ENCODE measurements at regions not wholly inside any gene's neighbourhood (a gene's known extent, or its start where the extent isn't known, plus 50 kb on each side); places are given as distances from the start of the nearest gene placed in this dataset.

DNA sequence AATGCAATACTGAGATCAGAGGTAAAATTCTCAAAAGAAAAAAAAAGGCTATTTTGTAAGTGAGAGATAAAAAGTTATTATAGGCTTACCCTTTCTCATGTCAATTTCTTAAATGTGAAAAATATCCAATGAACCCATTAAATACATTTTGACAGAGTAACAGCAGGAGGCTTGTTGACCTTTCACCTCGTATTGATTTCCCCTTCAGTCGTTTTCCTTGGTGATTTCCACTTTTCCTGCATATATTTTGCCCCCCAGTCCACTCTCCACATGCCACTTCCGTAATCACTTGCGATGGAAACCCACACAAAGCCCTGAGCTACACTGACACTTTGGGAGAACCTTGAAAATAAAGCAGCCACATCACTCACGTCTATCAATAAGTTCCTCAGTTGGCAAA lies 248.1 kb upstream of the OBI1 start:
- TF ChIP-seq, protein P1, sequence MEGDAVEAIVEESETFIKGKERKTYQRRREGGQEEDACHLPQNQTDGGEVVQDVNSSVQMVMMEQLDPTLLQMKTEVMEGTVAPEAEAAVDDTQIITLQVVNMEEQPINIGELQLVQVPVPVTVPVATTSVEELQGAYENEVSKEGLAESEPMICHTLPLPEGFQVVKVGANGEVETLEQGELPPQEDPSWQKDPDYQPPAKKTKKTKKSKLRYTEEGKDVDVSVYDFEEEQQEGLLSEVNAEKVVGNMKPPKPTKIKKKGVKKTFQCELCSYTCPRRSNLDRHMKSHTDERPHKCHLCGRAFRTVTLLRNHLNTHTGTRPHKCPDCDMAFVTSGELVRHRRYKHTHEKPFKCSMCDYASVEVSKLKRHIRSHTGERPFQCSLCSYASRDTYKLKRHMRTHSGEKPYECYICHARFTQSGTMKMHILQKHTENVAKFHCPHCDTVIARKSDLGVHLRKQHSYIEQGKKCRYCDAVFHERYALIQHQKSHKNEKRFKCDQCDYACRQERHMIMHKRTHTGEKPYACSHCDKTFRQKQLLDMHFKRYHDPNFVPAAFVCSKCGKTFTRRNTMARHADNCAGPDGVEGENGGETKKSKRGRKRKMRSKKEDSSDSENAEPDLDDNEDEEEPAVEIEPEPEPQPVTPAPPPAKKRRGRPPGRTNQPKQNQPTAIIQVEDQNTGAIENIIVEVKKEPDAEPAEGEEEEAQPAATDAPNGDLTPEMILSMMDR (IDR thresholded peaks at IDR 0.05; ENCODE audit: insufficient read depth, low read length, severe bottlenecking), result no peak
- FAIRE-seq (no peak), DNase-seq (ENCODE audit: low read depth) (no peak)
- no peak overlapping the region for H3K4me3 ChIP-seq (ENCODE audit: low read depth, low read length)
- H3K27me3 ChIP-seq (ENCODE audit: control insufficient read depth, insufficient read depth, low read length), result no peaks in the 10 kb centered on the region
- H3K36me3 ChIP-seq (ENCODE audit: control insufficient read depth, insufficient read depth, low read length), result no peaks in the 10 kb centered on the region

DNA sequence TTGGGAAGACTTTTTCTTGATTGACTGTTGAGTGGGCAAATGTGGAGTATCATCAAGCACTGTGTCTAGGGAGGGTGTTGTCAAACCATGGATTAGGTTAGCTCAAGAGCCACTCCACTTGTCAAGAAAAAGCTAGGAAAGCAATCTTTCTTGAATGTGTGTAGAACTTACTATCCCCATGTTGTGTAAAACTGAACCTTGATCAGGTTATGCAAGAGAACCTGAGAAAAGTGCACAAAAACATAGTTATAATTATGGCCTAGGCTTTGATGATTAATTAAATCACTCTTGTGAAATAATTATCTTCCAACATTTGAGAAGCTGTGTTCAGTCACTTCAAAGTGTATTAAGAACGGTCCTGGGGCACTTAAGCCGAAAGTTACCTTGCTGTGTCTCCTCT lies 238.2 kb upstream of the OBI1 start:
- Histone ChIP-seq H3K4me3 (ENCODE audit: low read depth, low read length) (no peak overlapping the region), H3K27me3 (ENCODE audit: control insufficient read depth, insufficient read depth, low read length) (no peaks in the 10 kb centered on the region), H3K36me3 (ENCODE audit: control insufficient read depth, insufficient read depth, low read length) (no peaks in the 10 kb centered on the region)
- no peak for DNase-seq (ENCODE audit: low read depth)
- TF ChIP-seq, protein P1 (IDR thresholded peaks at IDR 0.05; ENCODE audit: insufficient read depth, low read length, severe bottlenecking), result no peak
- no peak for FAIRE-seq

DNA sequence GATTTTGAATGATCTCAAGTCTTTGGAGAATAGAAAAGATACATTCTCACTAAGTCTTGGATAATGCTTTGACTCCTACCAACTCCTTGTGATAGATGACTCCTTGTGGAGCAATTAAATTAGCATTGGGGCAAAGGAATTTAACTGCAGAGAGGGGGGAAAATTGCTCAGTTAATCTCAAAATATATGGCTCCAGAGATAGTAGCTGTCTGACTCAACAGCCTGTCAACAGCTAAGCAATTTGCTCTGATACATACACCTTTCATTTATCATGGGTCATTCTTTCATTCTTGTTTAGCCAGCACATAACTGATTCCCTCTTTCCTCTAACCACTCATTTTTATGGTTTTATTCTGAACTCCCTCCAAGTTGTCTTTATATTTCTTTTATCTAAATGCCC lies 225.6 kb upstream of the OBI1 start:
- no peak for DNase-seq (ENCODE audit: low read depth)
- Histone ChIP-seq H3K27me3 (ENCODE audit: control insufficient read depth, insufficient read depth, low read length) (no peaks in the 10 kb centered on the region), H3K4me3 (ENCODE audit: low read depth, low read length) (no peak overlapping the region), H3K36me3 (ENCODE audit: control insufficient read depth, insufficient read depth, low read length) (no peaks in the 10 kb centered on the region)
- TF ChIP-seq, protein P1 (IDR thresholded peaks at IDR 0.05; ENCODE audit: insufficient read depth, low read length, severe bottlenecking), result no peak
- FAIRE-seq, result no peak

DNA sequence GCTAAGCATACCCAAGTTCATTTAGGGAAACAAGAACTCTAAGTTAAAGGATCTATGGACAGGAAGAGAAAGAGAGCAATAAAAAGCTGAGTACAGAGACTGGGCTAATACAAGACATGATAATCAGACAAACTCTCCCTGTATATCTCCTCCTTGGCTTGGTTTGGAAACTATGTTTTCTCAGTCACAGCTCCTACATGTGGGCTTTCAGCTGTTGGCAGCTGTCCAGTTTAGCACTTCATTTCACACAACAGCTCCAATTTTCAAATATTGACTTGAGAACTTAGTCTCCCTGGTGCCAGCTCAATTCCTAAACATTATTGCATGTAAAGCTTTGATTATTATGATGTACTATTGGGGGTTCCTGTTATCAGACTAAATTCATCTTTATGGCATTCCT lies 222.8 kb upstream of the OBI1 start:
- H3K4me3 ChIP-seq (ENCODE audit: low read depth, low read length), result no peak overlapping the region
- DNase-seq (ENCODE audit: low read depth), result no peak
- FAIRE-seq, result no peak
- no peaks in the 10 kb centered on the region for H3K36me3 ChIP-seq (ENCODE audit: control insufficient read depth, insufficient read depth, low read length)
- H3K27me3 ChIP-seq (ENCODE audit: control insufficient read depth, insufficient read depth, low read length), result no peaks in the 10 kb centered on the region
- TF ChIP-seq, protein P1 (IDR thresholded peaks at IDR 0.05; ENCODE audit: insufficient read depth, low read length, severe bottlenecking), result no peak

DNA sequence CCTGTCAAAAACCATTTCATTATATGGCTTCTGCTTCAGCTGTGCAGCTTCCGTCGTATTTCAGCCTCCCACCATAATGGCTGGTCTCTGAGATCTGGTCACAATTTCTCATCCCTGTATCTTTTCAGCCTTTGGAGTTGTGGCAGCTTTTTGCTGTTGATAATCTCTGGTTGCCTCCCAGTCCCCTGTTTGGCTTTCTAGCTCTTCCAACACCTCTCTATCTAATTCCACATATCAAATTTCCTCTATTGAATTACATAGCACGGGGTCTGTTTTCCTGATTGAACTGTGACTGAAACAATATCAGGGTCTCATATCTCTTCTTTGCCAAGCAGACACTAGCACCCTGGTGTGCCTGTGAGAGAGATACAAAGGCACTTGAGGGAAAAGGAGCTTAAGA lies 222.1 kb upstream of the OBI1 start:
- DNase-seq (ENCODE audit: low read depth) (no peak), FAIRE-seq (no peak)
- H3K27me3 ChIP-seq (ENCODE audit: control insufficient read depth, insufficient read depth, low read length), result no peaks in the 10 kb centered on the region
- no peaks in the 10 kb centered on the region for H3K36me3 ChIP-seq (ENCODE audit: control insufficient read depth, insufficient read depth, low read length)
- H3K4me3 ChIP-seq (ENCODE audit: low read depth, low read length), result no peak overlapping the region
- TF ChIP-seq, protein P1 (IDR thresholded peaks at IDR 0.05; ENCODE audit: insufficient read depth, low read length, severe bottlenecking), result no peak

DNA sequence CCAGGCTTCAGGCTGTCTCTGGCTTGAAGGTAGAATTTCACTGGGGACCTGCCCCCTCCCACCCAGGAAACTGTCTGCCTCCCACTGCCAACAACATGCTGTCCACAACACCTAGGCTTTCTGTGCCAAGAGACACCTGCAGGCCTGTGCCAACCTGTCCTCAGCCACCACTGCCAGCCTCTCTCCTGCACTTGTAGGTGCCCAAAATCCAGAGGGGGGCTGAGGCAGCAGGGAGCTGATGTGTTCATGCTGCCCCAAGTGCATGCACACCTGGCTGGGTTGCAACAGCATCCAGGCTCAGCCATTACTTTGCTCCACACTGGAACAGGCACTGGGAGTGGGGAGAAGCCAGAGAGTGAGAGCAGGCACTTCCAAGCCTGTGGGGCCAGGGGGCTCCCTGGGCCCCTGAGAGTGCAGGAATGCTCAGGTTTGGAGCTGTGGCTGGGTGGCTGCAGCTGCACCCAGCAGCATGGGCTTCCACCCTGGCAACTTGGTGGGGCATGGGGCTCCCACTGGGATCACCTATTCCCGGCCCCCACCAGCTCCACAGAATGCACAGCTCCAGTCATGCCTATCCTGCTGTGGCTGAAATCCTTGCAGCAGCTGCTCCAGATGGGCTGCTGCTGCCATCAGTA lies 218.1 kb upstream of the OBI1 start:
- DNase-seq (ENCODE audit: low read depth) (no peak), FAIRE-seq (no peak)
- Histone ChIP-seq H3K27me3 (ENCODE audit: control insufficient read depth, insufficient read depth, low read length) (no peaks in the 10 kb centered on the region), H3K36me3 (ENCODE audit: control insufficient read depth, insufficient read depth, low read length) (no peaks in the 10 kb centered on the region), H3K4me3 (ENCODE audit: low read depth, low read length) (no peak overlapping the region)
- TF ChIP-seq, protein P1 (IDR thresholded peaks at IDR 0.05; ENCODE audit: insufficient read depth, low read length, severe bottlenecking), result no peak

Data from bronchial epithelial cell (primary cell).